Caco-2 (cell line): ENCODE measurements at regions not wholly inside any gene's neighbourhood (a gene's known extent, or its start where the extent isn't known, plus 50 kb on each side); places are given as distances from the start of the nearest gene placed in this dataset.

Experiments
- BruUV-seq: library from RNA; stranded (reverse); fragments of 400-500 nt; replicated peaks from 2 replicates; lab custom pipeline; 2021; lab: Mats Ljungman, UMichigan
- CTCF ChIA-PET: fragments of 300-600 bp; sonication (Branson Sonifier 250); formaldehyde crosslinking; loops from one replicate; lab custom pipeline; 2022; ENCODE audit warnings: antibody characterized with exemption; lab: Charles Lee
- POLR2A ChIA-PET: fragments of 300-600 bp; sonication (Branson Sonifier 250); formaldehyde crosslinking; loops from one replicate; lab custom pipeline; 2022; ENCODE audit warnings: antibody characterized with exemption; lab: Charles Lee
- DNase-seq, 2 experiments: peaks; one replicate each; pipeline versions ENCODE4 v3.0.0 to v3.0.0-alpha.2; 2020 to 2022
- H3K27me3 ChIP-seq: replicated peaks from 2 replicates; pipeline ENCODE4 v1.6.0; 2011; ENCODE audit warnings: low read length; ENCODE audit not compliant: control insufficient read depth, insufficient read depth
- H3K36me3 ChIP-seq: 2 replicates; pipeline ENCODE4 v1.5.1; 2011; ENCODE audit warnings: low read length; ENCODE audit not compliant: control insufficient read depth, insufficient read depth
- H3K4me1 ChIP-seq: fragments of 250-450 bp; sonication (Bioruptor Pico); 2 replicates; pipeline ENCODE4 v1.5.1; 2020; ENCODE audit warnings: mild to moderate bottlenecking
- H3K4me3 ChIP-seq: 2 replicates; pipeline ENCODE4 v1.5.1; 2011; ENCODE audit warnings: low read depth, mild to moderate bottlenecking, control low read depth, low read length
- H3K9me3 ChIP-seq: fragments of 250-450 bp; sonication (Bioruptor Pico); 2 replicates; pipeline ENCODE4 v1.5.1; 2020; ENCODE audit warnings: mild to moderate bottlenecking, moderate library complexity
- H3K27ac Mint-ChIP-seq: one replicate; pipeline ENCODE4 v1.8.0; 2022; ENCODE audit warnings: mixed read lengths; ENCODE audit not compliant: unreplicated experiment
- H3K27me3 Mint-ChIP-seq: one replicate; pipeline ENCODE4 v1.8.0; 2022; ENCODE audit warnings: mixed read lengths; ENCODE audit not compliant: insufficient read depth, unreplicated experiment
- H3K36me3 Mint-ChIP-seq: one replicate; pipeline ENCODE4 v1.8.0; 2022; ENCODE audit warnings: mild to moderate bottlenecking, mixed read lengths; ENCODE audit not compliant: insufficient read depth, unreplicated experiment
- H3K4me1 Mint-ChIP-seq: one replicate; pipeline ENCODE4 v1.8.0; 2022; ENCODE audit warnings: low read depth, mixed read lengths; ENCODE audit not compliant: unreplicated experiment
- H3K4me3 Mint-ChIP-seq: one replicate; pipeline ENCODE4 v1.8.0; 2022; ENCODE audit warnings: mild to moderate bottlenecking, moderate library complexity, mixed read lengths; ENCODE audit not compliant: unreplicated experiment
- H3K9me3 Mint-ChIP-seq: one replicate; pipeline ENCODE4 v1.8.0; 2022; ENCODE audit warnings: mixed read lengths; ENCODE audit not compliant: unreplicated experiment
- CTCF ChIP-seq, 2 experiments: fragments of 200-600 bp in 1 of 2; IDR thresholded peaks; 1 replicate in 1 of 2; 2 replicates in 1 of 2; pipeline versions ENCODE4 v1.5.1 to v1.8.0; 2011 to 2022; ENCODE audit warnings: antibody characterized with exemption in 1 of 2, control low read depth in 1 of 2, inconsistent platforms in 1 of 2, low read depth in 1 of 2, low read length in 1 of 2, mild to moderate bottlenecking in 1 of 2, moderate library complexity in 1 of 2; ENCODE audit not compliant: insufficient read depth in 1 of 2, severe bottlenecking in 1 of 2, unreplicated experiment in 1 of 2
- intact Hi-C: fragments of 100-400 bp; cut with micrococcal nuclease; formaldehyde crosslinking; loops from one replicate; pipeline ENCODE4 v1.10.0; 2022; ENCODE audit not compliant: unreplicated experiment

- Mint-ChIP-seq H3K4me3 (no peak overlapping the region), H3K27ac (no peak overlapping the region), H3K27me3 (no peaks in the 10 kb centered on the region), H3K36me3 (no peaks in the 10 kb centered on the region), H3K4me1 (no peaks in the 10 kb centered on the region), H3K9me3 (no peaks in the 10 kb centered on the region)
- Histone ChIP-seq H3K4me1 (no peaks in the 10 kb centered on the region), H3K27me3 (no peaks in the 10 kb centered on the region), H3K9me3 (no peaks in the 10 kb centered on the region), H3K4me3 (no peak overlapping the region), H3K36me3 (no peaks in the 10 kb centered on the region)
- CTCF ChIA-PET, result no interaction called here
- POLR2A ChIA-PET, result no interaction called here
- DNase-seq, result no peak
- intact Hi-C loops, result loop anchor here (5.0 kb wide), 1 partner anchor 212 kb away; no protein-coding TSS in a partner anchor
- TF ChIP-seq CTCF (IDR thresholded peaks at IDR 0.05; ENCODE audit: insufficient read depth in 1 of 2, low read depth in 1 of 2, low read length in 1 of 2, severe bottlenecking in 1 of 2, unreplicated experiment in 1 of 2), result no peak
- no TSS peak for BruUV-seq
Measured at GRCh38 chr1:187054862-187055757, 226.4 kb downstream of the PLA2G4A start.

GRCh38 chr1:187063271-187063670 lies 234.5 kb downstream of the PLA2G4A start:
- no peaks in the 10 kb centered on the region for H3K9me3 ChIP-seq
- POLR2A ChIA-PET, result no interaction called here
- no peaks in the 10 kb centered on the region for H3K4me1 Mint-ChIP-seq

GRCh38 chr1:187067160-187067559 lies 238.4 kb downstream of the PLA2G4A start:
- no peak overlapping the region for H3K4me3 Mint-ChIP-seq
- ChIA-PET CTCF (no interaction called here), POLR2A (interaction anchor here (0.6 kb wide), 1 partner anchor 13 kb away, joined by 3 read pairs; no protein-coding TSS in a partner anchor)
- H3K27ac Mint-ChIP-seq, result no peak overlapping the region
- no peaks in the 10 kb centered on the region for H3K9me3 ChIP-seq
- no TSS peak for BruUV-seq
- TF ChIP-seq CTCF (IDR thresholded peaks at IDR 0.05; ENCODE audit: insufficient read depth in 1 of 2, low read depth in 1 of 2, low read length in 1 of 2, severe bottlenecking in 1 of 2, unreplicated experiment in 1 of 2), result no peak
- intact Hi-C loops, result no loop called here
- no peaks in the 10 kb centered on the region for H3K36me3 ChIP-seq
- H3K27me3 ChIP-seq, result no peaks in the 10 kb centered on the region
- H3K4me1 ChIP-seq, result no peaks in the 10 kb centered on the region
- no peaks in the 10 kb centered on the region for H3K36me3 Mint-ChIP-seq
- DNase-seq, result no peak
- H3K4me1 Mint-ChIP-seq, result no peaks in the 10 kb centered on the region
- no peak overlapping the region for H3K4me3 ChIP-seq
- no peaks in the 10 kb centered on the region for H3K9me3 Mint-ChIP-seq
- H3K27me3 Mint-ChIP-seq, result peaks cover 2% of the 10 kb centered on the region

More at GRCh38 chr1:187063271-187063670, 234.5 kb downstream of the PLA2G4A start:
- TF ChIP-seq CTCF (IDR thresholded peaks at IDR 0.05; ENCODE audit: insufficient read depth in 1 of 2, low read depth in 1 of 2, low read length in 1 of 2, severe bottlenecking in 1 of 2, unreplicated experiment in 1 of 2), result no peak
- CTCF ChIA-PET, result no interaction called here
- H3K27ac Mint-ChIP-seq, result no peak overlapping the region
- Histone ChIP-seq H3K4me3 (no peak overlapping the region), H3K36me3 (no peaks in the 10 kb centered on the region), H3K27me3 (no peaks in the 10 kb centered on the region), H3K4me1 (no peaks in the 10 kb centered on the region)
- no peak for DNase-seq
- intact Hi-C loops, result no loop called here
- H3K27me3 Mint-ChIP-seq, result peaks cover 5% of the 10 kb centered on the region
- BruUV-seq, result no TSS peak
- no peak overlapping the region for H3K4me3 Mint-ChIP-seq
- H3K36me3 Mint-ChIP-seq, result no peaks in the 10 kb centered on the region
- no peaks in the 10 kb centered on the region for H3K9me3 Mint-ChIP-seq
